ENCODE measurements at regions not wholly inside any gene's neighbourhood (a gene's known extent, or its start where the extent isn't known, plus 50 kb on each side); places are given as distances from the start of the nearest gene placed in this dataset.

- WGBS, 3 donors: 55 to 80% (median 78%) methylated on average over 2 of the region's 2 CpGs
- ATAC-seq (no peak), DNase-seq (no peak)
- no peak for TF ChIP-seq CTCF (IDR thresholded peaks at IDR 0.05)
- intact Hi-C loops (cut with DNase I): no loop called here
- no peak overlapping the region for H3K4me3 ChIP-seq
- no peaks in the 10 kb centered on the region for H3K9me3 ChIP-seq
- no peak overlapping the region for H3K27ac ChIP-seq
- H3K4me1 ChIP-seq: no peaks in the 10 kb centered on the region
- no peaks in the 10 kb centered on the region for H3K36me3 ChIP-seq (ENCODE audit: insufficient read depth in 1 of 2, low read depth in 1 of 2)
- peaks cover 0 to 27% (median 3%) of the 10 kb centered on the region in 3 donors for H3K27me3 ChIP-seq (ENCODE audit: insufficient read depth in 3 of 3, low read length in 2 of 3)
Measured at GRCh38 chr1:36652011-36652410, 169.3 kb upstream of the CSF3R start.

DNA sequence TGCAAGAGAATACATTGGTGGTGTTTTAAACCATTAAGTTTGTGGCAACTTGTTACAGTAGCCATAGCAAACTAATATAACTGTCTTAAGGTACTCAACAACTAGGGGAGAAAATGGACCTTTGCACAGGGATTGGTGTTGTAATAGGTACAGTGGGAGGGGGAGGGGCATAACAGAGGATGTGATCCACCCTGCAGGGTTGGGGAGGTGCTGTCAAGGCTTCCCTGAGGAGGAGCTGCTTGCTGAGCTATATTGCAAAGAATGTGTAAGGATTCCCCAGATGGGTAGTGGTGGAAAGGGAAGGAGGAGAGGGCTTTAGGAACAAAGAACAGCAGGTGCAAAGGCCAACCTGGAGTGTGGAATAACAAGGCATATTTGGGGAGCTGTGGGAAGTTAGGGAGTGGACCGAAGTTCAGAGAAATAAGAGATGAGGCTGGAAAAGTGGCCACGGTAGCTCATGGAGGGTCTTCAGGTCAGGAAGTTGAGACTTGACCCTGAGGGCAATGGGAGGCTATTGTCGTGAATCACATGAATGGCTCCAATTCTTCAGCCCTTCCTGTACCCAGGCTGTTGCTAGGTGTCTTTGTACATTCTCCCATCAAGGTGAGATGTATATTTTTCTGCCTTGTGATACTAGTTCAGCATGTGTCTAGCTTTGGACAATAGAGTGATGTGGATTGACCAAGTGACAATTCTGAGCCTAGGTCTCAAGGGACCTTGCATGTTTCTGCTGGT is 168.6 kb upstream of the CSF3R start:
- no peak for TF ChIP-seq CTCF (IDR thresholded peaks at IDR 0.05)
- ATAC-seq (no peak), DNase-seq (no peak)
- Histone ChIP-seq H3K27me3 (ENCODE audit: insufficient read depth in 3 of 3, low read length in 2 of 3) (peaks cover 0 to 24% (median 3%) of the 10 kb centered on the region in 3 donors), H3K4me1 (no peaks in the 10 kb centered on the region), H3K9me3 (no peaks in the 10 kb centered on the region), H3K36me3 (ENCODE audit: insufficient read depth in 1 of 2, low read depth in 1 of 2) (no peaks in the 10 kb centered on the region), H3K4me3 (no peak overlapping the region), H3K27ac (no peak overlapping the region)
- WGBS, 3 donors: 58 to 61% (median 60%) methylated on average over 3 of the region's 3 CpGs
- intact Hi-C loops (cut with DNase I): no loop called here

DNA sequence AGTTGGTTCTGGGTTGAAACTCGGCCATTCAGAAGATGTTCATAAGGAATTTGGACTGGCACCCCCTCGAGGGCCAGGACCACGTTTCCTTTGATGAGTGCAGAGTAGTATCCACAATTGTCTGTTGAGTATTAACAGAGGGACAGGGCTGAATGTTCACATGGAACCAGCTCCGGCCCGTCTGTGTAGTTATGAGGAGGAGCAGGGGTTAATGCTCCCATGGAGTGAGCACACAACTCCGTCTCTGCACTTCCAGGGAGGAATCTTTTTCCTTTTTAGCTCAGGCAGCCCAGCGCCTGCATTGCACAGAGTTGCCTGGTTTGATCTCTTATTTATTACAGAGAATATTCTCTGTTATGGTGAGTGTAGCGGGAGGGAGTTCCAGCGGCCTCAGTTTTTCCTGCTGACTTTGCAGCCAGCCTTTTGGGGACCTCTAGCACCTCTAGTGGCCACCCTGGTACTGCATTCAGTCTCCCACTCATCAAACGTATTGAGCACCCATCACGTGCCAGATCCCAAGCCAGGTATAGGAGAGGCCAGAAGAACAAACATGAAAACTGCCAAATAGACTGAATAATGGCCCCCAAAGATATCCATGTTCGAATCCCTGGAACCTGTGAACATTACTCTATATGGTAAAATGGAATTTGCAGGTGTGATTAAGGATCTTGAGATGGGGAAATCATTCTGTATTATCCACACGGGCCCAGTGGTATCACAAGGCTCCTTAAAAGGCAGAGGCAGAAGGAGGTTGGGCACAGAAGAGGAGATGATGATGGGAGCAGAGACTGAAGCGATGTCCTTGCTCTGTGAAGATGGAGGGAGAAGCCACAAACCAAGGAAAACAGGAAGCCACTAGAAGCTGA is 167.7 kb upstream of the CSF3R start:
- ATAC-seq (peak; percentile 48 to 81 (median 60)), DNase-seq (peak; percentile 55 to 59)
- no peaks in the 10 kb centered on the region for H3K9me3 ChIP-seq
- peaks cover 0 to 27% (median under 1%) of the 10 kb centered on the region in 3 donors for H3K27me3 ChIP-seq (ENCODE audit: insufficient read depth in 3 of 3, low read length in 2 of 3)
- H3K4me1 ChIP-seq: no peaks in the 10 kb centered on the region
- no peaks in the 10 kb centered on the region for H3K36me3 ChIP-seq (ENCODE audit: insufficient read depth in 1 of 2, low read depth in 1 of 2)
- no peak overlapping the region for H3K27ac ChIP-seq
- H3K4me3 ChIP-seq: no peak overlapping the region
- intact Hi-C loops (cut with DNase I): no loop called here
- peak; percentile 71 for TF ChIP-seq CTCF (IDR thresholded peaks at IDR 0.05)
- WGBS, 3 donors: 33 to 38% (median 34%) methylated on average over 14 of the region's 14 CpGs

DNA sequence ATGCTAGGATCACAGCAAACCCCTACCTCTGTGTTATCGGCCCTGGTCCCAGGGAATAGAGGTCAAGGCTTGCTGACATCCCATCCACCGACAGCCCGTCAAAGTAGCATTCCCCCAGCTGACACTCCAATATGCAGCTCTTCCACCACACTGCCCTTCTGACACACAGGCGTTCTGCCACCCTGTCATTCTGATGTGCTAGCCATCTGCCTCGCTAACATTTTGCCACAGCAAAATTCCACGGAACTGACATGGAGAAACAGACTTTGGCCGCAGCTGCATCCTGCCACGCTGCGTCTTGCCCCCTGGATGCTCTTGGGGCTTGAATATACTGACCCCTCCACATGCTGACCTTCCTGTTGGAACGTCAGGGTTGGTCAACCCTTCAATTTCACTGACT is 163.2 kb upstream of the CSF3R start:
- Histone ChIP-seq H3K4me3 (no peak overlapping the region), H3K27ac (no peak overlapping the region), H3K9me3 (no peaks in the 10 kb centered on the region), H3K4me1 (no peaks in the 10 kb centered on the region), H3K36me3 (ENCODE audit: insufficient read depth in 1 of 2, low read depth in 1 of 2) (no peaks in the 10 kb centered on the region), H3K27me3 (ENCODE audit: insufficient read depth in 3 of 3, low read length in 2 of 3) (peaks cover 0 to 14% (median 2%) of the 10 kb centered on the region in 3 donors)
- no peak for ATAC-seq
- WGBS, 3 donors: 63 to 67% (median 64%) methylated on average over 10 of the region's 10 CpGs
- TF ChIP-seq CTCF (IDR thresholded peaks at IDR 0.05): no peak
- no peak for DNase-seq
- intact Hi-C loops (cut with DNase I): no loop called here
